ENCODE measurements at regions not wholly inside any gene's neighbourhood (a gene's known extent, or its start where the extent isn't known, plus 50 kb on each side); places are given as distances from the start of the nearest gene placed in this dataset.

DNA sequence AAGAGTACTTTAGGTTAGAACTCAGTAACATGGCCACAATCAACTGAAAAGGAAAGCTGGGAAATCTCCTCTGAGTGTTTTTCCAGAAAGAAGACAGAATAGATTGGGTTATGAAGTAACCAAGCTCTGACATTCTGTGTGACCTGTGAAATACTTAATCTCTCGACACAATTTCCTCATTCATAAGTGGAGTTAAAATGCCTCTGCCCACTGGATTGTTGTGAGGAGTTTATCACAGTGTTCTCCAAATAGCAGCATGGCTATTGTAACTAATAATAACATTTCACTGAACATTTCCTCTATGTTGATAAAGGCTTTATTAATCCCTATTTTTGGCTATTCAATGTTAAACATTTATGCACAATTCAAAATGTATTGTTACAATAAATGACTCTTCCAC lies 311.0 kb downstream of the GABRB2 start:
- no peak for ATAC-seq (ENCODE audit: low FRiP score)
- TF ChIP-seq, protein P1, sequence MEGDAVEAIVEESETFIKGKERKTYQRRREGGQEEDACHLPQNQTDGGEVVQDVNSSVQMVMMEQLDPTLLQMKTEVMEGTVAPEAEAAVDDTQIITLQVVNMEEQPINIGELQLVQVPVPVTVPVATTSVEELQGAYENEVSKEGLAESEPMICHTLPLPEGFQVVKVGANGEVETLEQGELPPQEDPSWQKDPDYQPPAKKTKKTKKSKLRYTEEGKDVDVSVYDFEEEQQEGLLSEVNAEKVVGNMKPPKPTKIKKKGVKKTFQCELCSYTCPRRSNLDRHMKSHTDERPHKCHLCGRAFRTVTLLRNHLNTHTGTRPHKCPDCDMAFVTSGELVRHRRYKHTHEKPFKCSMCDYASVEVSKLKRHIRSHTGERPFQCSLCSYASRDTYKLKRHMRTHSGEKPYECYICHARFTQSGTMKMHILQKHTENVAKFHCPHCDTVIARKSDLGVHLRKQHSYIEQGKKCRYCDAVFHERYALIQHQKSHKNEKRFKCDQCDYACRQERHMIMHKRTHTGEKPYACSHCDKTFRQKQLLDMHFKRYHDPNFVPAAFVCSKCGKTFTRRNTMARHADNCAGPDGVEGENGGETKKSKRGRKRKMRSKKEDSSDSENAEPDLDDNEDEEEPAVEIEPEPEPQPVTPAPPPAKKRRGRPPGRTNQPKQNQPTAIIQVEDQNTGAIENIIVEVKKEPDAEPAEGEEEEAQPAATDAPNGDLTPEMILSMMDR (IDR thresholded peaks at IDR 0.05), result no peak
- no peak for DNase-seq (ENCODE audit: low spot score)

DNA sequence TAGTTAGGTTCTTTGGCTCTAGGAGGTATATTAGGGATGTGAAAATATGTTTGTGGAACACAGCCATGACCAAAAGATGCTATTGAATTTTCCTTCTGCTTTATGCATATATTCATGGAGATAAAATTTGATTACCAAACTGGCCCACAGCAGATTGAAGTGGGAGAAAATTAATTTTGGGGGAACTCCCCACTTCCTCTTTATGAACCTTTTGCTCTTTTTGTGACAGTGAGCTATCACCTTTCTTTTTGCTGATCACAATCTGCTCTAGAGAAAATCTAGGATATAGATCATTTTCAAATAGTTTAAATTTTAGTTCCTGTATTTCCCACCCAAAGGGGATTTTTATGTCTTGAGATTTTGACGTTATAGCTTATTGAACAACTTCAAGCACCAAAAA lies 313.0 kb downstream of the GABRB2 start:
- no peak for ATAC-seq (ENCODE audit: low FRiP score)
- no peak for DNase-seq (ENCODE audit: low spot score)

DNA sequence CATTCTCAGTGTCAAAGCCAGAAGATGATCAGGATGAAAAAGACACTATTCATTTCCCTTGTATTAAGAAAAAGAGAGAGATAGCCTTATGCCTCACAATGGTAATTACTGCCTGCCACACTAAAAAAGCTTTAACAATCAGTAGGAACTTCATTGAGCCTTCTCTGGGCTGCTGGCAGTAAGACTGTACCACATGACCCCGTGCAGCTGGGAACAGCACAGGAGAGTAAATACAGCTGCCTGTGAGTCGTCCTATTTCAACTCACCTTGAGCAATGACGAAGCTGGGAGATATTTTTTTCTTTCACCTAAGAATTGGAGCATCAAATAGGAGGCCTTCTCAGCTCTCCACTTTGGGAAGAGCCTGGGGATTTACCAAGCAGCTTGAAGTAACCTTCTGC lies 316.3 kb downstream of the GABRB2 start:
- no peak for DNase-seq (ENCODE audit: low spot score)
- TF ChIP-seq, protein P1 (IDR thresholded peaks at IDR 0.05), result no peak
- ATAC-seq (ENCODE audit: low FRiP score), result no peak

More for the DNA sequence above, 313.0 kb downstream of the GABRB2 start:
- TF ChIP-seq, protein P1 (IDR thresholded peaks at IDR 0.05), result no peak

DNA sequence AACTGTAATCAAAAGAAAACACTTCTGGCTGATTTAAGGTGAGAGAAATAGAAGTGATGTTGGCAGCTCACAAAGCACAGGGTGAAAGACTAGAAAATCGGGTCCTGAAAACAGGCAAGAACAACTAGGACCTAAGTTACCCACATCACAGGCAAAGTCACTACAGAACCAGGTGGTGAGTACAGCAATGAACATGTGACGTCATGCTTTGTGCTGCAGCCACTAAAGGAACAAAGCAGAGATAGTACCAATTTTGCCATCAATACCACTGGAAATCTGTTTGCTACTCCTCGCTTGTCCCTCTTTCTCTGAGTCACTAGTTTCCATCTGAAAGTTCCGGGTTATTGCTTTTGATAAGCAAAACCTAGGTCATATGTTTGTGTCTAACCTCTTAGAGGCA lies 326.7 kb downstream of the GABRB2 start:
- TF ChIP-seq, protein P1 (IDR thresholded peaks at IDR 0.05), result no peak
- DNase-seq (ENCODE audit: low spot score) (no peak), ATAC-seq (ENCODE audit: low FRiP score) (no peak)

DNA sequence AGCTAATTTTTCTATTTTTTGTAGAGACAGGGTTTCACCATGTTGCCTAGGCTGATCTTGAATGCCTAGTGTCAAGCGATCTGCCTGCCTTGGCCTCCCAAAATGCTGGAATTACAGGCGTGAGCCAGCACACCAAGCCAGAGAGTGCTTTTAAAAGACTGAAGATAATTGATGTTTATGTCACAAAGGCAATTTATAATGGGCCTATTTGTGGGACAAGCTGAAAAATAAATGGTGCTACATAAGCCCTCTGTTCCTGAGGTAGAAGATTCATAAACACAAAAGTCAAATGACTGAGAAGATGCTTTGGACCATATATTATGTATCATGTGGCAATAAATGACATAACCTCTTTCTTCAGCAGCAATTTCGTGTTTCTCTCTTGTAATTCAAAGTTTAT lies 329.6 kb downstream of the GABRB2 start:
- TF ChIP-seq, protein P1 (IDR thresholded peaks at IDR 0.05), result no peak
- ATAC-seq (ENCODE audit: low FRiP score), result no peak
- no peak for DNase-seq (ENCODE audit: low spot score)

DNA sequence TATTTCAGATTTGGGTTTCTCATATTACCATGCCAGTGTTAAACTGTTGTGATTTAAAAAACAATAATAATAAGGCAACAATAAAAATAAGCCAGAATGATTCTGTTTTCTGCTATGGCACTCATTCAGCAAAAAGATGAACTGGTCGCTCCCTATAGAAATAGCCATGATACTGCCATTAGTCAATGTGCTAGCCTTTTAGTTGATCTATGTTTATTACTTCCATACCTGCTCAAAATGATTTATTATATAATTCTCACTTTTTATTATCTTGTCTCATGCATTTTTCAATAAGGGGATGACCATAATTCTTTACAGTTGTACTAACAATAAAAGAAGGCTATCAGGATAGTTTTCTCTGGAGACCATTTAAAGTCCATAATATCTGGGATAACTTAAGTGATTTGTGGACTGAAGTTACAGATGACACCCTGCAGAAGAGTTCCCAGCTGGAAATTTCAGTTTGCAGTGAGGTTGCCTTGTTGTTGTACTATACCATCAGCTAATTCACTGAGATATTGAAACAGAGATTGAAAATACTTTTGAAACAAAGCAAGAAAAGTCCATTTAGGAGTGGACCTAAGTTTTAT lies 334.3 kb downstream of the GABRB2 start:
- no peak for DNase-seq (ENCODE audit: low spot score)
- ATAC-seq (ENCODE audit: low FRiP score), result no peak
- TF ChIP-seq, protein P1 (IDR thresholded peaks at IDR 0.05), result no peak

DNA sequence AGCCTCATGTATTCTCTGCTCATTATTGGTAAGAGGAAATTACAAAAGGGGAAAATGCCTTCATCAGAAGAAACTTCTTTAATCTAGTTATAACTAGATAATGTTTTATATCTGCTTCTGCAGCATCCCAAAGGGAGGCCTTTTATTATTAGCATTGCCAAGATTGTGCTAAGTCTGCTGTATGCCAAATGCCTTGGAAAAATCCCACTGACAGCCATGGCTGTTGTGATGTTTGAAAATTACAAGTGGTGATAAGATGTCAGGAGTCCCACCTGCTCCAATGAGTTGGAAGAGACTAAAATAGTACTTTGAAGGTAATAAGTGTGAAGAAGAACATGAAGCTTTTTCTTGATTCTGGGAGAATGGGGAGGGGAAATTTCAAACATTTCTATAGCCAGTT lies 345.0 kb downstream of the GABRB2 start:
- ATAC-seq (ENCODE audit: low FRiP score) (no peak), DNase-seq (ENCODE audit: low spot score) (no peak)
- TF ChIP-seq, protein P1 (IDR thresholded peaks at IDR 0.05), result no peak
